DOHH2 (cell line): ENCODE measurements at regions not wholly inside any gene's neighbourhood (a gene's known extent, or its start where the extent isn't known, plus 50 kb on each side); places are given as distances from the start of the nearest gene placed in this dataset.

Source experiments
- EZH2phosphoT487 ChIP-seq: fragments of 200-600 bp; sonication (generic); IDR thresholded peaks from 2 replicates; pipeline ENCODE4 v1.6.1; 2017; ENCODE audit warnings: borderline replicate concordance, mild to moderate bottlenecking, antibody characterized with exemption, low read length, moderate library complexity, mixed read lengths
- TF ChIP-seq, protein P1 (sequence below): fragments of 200-600 bp; sonication (generic); IDR thresholded peaks from one replicate; pipeline ENCODE4 v1.5.1; 2014; ENCODE audit warnings: antibody characterized with exemption, mild to moderate bottlenecking, low read depth, low read length; ENCODE audit not compliant: poor library complexity, severe bottlenecking

DNA sequence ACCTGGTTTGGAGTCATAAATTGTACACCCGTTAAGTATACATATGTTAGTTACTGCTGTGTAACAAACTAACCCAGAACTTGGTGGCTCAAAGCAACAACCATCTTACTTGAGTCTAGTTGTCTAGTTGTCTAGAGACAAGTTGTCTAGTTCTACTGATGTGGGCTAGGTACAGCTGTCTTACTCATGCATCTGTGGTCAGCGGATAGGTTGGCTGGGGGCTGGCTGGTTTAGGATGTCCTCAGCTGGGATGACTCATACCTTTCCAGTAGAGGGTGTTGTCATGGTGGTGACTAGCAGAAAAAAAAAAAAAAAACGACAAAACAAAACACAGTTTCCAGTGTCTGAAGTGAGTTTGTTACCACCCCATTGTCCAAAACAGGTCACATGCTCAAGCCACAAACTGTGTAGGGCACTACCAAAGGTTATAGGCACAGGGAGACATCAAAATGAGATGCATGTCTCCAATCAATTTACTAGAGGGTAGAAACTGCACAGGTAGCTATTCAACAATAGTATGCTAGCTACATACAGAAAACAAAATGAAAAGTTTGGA, 680.3 kb downstream of the MED13L start:
- TF ChIP-seq, protein P1, sequence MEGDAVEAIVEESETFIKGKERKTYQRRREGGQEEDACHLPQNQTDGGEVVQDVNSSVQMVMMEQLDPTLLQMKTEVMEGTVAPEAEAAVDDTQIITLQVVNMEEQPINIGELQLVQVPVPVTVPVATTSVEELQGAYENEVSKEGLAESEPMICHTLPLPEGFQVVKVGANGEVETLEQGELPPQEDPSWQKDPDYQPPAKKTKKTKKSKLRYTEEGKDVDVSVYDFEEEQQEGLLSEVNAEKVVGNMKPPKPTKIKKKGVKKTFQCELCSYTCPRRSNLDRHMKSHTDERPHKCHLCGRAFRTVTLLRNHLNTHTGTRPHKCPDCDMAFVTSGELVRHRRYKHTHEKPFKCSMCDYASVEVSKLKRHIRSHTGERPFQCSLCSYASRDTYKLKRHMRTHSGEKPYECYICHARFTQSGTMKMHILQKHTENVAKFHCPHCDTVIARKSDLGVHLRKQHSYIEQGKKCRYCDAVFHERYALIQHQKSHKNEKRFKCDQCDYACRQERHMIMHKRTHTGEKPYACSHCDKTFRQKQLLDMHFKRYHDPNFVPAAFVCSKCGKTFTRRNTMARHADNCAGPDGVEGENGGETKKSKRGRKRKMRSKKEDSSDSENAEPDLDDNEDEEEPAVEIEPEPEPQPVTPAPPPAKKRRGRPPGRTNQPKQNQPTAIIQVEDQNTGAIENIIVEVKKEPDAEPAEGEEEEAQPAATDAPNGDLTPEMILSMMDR: no peak
- no peak for TF ChIP-seq EZH2phosphoT487
